ENCODE measurements at regions not wholly inside any gene's neighbourhood (a gene's known extent, or its start where the extent isn't known, plus 50 kb on each side); places are given as distances from the start of the nearest gene placed in this dataset.

GRCh38 chr3:98972720-98973119, 71.2 kb upstream of the DCBLD2 start:
- Histone ChIP-seq H3K27me3 (ENCODE audit: insufficient read depth, low read depth) (no peaks in the 10 kb centered on the region), H4K20me1 (ENCODE audit: insufficient read depth) (no peaks in the 10 kb centered on the region), H3K4me2 (no peak overlapping the region), H3K27ac (no peak overlapping the region), H3K79me2 (ENCODE audit: insufficient read depth, low read depth) (no peaks in the 10 kb centered on the region), H3K4me3 (IDR thresholded peaks at IDR 0.05; ENCODE audit: insufficient read depth, low read depth, low read length) (no peak overlapping the region), H2AFZ (ENCODE audit: low read depth) (no peak overlapping the region), H3K9ac (no peak overlapping the region), H3K4me1 (ENCODE audit: low read depth, poor library complexity, severe bottlenecking) (peaks cover 7% of the 10 kb centered on the region), H3K36me3 (ENCODE audit: insufficient read depth) (no peaks in the 10 kb centered on the region)
- no peak for TF ChIP-seq CTCF (conservative IDR thresholded peaks at IDR 0.05; ENCODE audit: low read depth, low read length)

GRCh38 chr3:98972155-98972554, 70.7 kb upstream of the DCBLD2 start:
- no peak overlapping the region for H3K27ac ChIP-seq

GRCh38 chr3:98971169-98971681, 69.7 kb upstream of the DCBLD2 start:
- TF ChIP-seq CTCF (conservative IDR thresholded peaks at IDR 0.05; ENCODE audit: low read depth, low read length), result no peak
- H3K4me3 ChIP-seq (IDR thresholded peaks at IDR 0.05; ENCODE audit: insufficient read depth, low read depth, low read length), result no peak overlapping the region
- H2AFZ ChIP-seq (ENCODE audit: low read depth), result no peak overlapping the region
- H4K20me1 ChIP-seq (ENCODE audit: insufficient read depth), result no peaks in the 10 kb centered on the region
- H3K36me3 ChIP-seq (ENCODE audit: insufficient read depth), result no peaks in the 10 kb centered on the region
- no peaks in the 10 kb centered on the region for H3K4me1 ChIP-seq (ENCODE audit: low read depth, poor library complexity, severe bottlenecking)
- H3K27me3 ChIP-seq (ENCODE audit: insufficient read depth, low read depth), result no peaks in the 10 kb centered on the region
- H3K79me2 ChIP-seq (ENCODE audit: insufficient read depth, low read depth), result no peaks in the 10 kb centered on the region
- no peak overlapping the region for H3K27ac ChIP-seq
- H3K4me2 ChIP-seq, result no peak overlapping the region
- H3K9ac ChIP-seq, result no peak overlapping the region

More at GRCh38 chr3:98972155-98972554, 70.7 kb upstream of the DCBLD2 start:
- Histone ChIP-seq H3K36me3 (ENCODE audit: insufficient read depth) (no peaks in the 10 kb centered on the region), H3K4me1 (ENCODE audit: low read depth, poor library complexity, severe bottlenecking) (peaks cover 1% of the 10 kb centered on the region), H3K4me3 (IDR thresholded peaks at IDR 0.05; ENCODE audit: insufficient read depth, low read depth, low read length) (no peak overlapping the region), H3K27me3 (ENCODE audit: insufficient read depth, low read depth) (no peaks in the 10 kb centered on the region), H3K9ac (no peak overlapping the region), H2AFZ (ENCODE audit: low read depth) (no peak overlapping the region), H3K4me2 (no peak overlapping the region), H3K79me2 (ENCODE audit: insufficient read depth, low read depth) (no peaks in the 10 kb centered on the region), H4K20me1 (ENCODE audit: insufficient read depth) (no peaks in the 10 kb centered on the region)
- TF ChIP-seq CTCF (conservative IDR thresholded peaks at IDR 0.05; ENCODE audit: low read depth, low read length), result no peak

GRCh38 chr3:98969295-98969694, 67.8 kb upstream of the DCBLD2 start:
- Histone ChIP-seq H4K20me1 (ENCODE audit: insufficient read depth) (no peaks in the 10 kb centered on the region), H3K27me3 (ENCODE audit: insufficient read depth, low read depth) (no peaks in the 10 kb centered on the region), H3K36me3 (ENCODE audit: insufficient read depth) (no peaks in the 10 kb centered on the region), H3K4me3 (IDR thresholded peaks at IDR 0.05; ENCODE audit: insufficient read depth, low read depth, low read length) (no peak overlapping the region), H3K9ac (no peak overlapping the region), H2AFZ (ENCODE audit: low read depth) (no peak overlapping the region), H3K4me1 (ENCODE audit: low read depth, poor library complexity, severe bottlenecking) (no peaks in the 10 kb centered on the region), H3K27ac (no peak overlapping the region), H3K4me2 (no peak overlapping the region), H3K79me2 (ENCODE audit: insufficient read depth, low read depth) (no peaks in the 10 kb centered on the region)
- no peak for TF ChIP-seq CTCF (conservative IDR thresholded peaks at IDR 0.05; ENCODE audit: low read depth, low read length)
